Upper lobe of right lung (tissue), 1 donor: ENCODE measurements at regions not wholly inside any gene's neighbourhood (a gene's known extent, or its start where the extent isn't known, plus 50 kb on each side); places are given as distances from the start of the nearest gene placed in this dataset.

ENCODE experiments used
- ATAC-seq: fragments of 200-7000 bp; cut with Tn5 transposase; one replicate; pipeline ENCODE4 v1.9.1; 2020; ENCODE audit warnings: mild to moderate bottlenecking, moderate library complexity
- DNase-seq: peaks from one replicate; pipeline ENCODE4 v3.0.0-alpha.2; 2020
- H3K27ac ChIP-seq: fragments of 200-600 bp; one replicate; pipeline ENCODE4 v1.8.0; 2022
- H3K27me3 ChIP-seq: fragments of 200-600 bp; one replicate; pipeline ENCODE4 v1.8.0; 2022; ENCODE audit warnings: mild to moderate bottlenecking
- H3K36me3 ChIP-seq: fragments of 200-600 bp; one replicate; pipeline ENCODE4 v1.8.0; 2022
- H3K4me1 ChIP-seq: fragments of 200-600 bp; one replicate; pipeline ENCODE4 v1.8.0; 2022
- H3K4me3 ChIP-seq: fragments of 200-600 bp; one replicate; pipeline ENCODE4 v1.8.0; 2022; ENCODE audit warnings: mild to moderate bottlenecking
- H3K9me3 ChIP-seq: fragments of 200-600 bp; one replicate; pipeline ENCODE4 v1.8.0; 2022
- CTCF ChIP-seq: fragments of 200-600 bp; IDR thresholded peaks from one replicate; pipeline ENCODE4 v1.8.0; 2022; ENCODE audit warnings: antibody characterized with exemption
- intact Hi-C: fragments of 100-400 bp; cut with DNase I; formaldehyde crosslinking; loops from one replicate; pipeline ENCODE4 v1.11.0; 2022
- donor health status: DM: no; HTN: yes; CAD: no; lungs with severe emphysema.

- Histone ChIP-seq H3K4me3 (no peak overlapping the region), H3K9me3 (no peaks in the 10 kb centered on the region), H3K27me3 (no peaks in the 10 kb centered on the region), H3K36me3 (no peaks in the 10 kb centered on the region), H3K27ac (no peak overlapping the region), H3K4me1 (no peaks in the 10 kb centered on the region)
- no peak for DNase-seq
- intact Hi-C loops = no loop called here
- TF ChIP-seq CTCF = no peak
- no peak for ATAC-seq
Observed at GRCh38 chr3:59106085-59106648, 56.3 kb upstream of the CFAP20DC start.

DNA sequence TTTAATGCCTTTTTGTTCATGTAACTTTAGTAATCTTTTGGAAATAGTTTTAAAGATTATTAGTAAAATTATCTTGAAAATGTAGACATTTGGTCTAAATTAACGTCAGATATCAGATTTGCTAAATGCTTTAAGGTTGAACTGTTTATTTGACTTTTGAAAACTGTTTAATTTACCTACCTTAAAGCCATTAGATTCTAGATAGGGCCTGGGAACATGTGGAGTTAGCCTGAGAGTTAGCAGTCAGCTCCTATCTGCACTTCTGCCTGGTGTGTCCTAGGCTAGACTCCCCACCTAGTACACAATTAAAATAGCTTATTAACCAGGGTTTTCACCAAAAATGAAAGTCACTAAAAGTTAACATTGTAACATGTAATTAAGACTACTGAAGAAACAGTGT is 53.7 kb upstream of the CFAP20DC start:
- intact Hi-C loops = no loop called here
- DNase-seq (no peak), ATAC-seq (no peak)
- H3K36me3 ChIP-seq = no peaks in the 10 kb centered on the region
- H3K4me3 ChIP-seq = no peak overlapping the region
- no peaks in the 10 kb centered on the region for H3K9me3 ChIP-seq
- H3K27me3 ChIP-seq = no peaks in the 10 kb centered on the region
- no peaks in the 10 kb centered on the region for H3K4me1 ChIP-seq
- TF ChIP-seq CTCF = no peak
- H3K27ac ChIP-seq = no peak overlapping the region

DNA sequence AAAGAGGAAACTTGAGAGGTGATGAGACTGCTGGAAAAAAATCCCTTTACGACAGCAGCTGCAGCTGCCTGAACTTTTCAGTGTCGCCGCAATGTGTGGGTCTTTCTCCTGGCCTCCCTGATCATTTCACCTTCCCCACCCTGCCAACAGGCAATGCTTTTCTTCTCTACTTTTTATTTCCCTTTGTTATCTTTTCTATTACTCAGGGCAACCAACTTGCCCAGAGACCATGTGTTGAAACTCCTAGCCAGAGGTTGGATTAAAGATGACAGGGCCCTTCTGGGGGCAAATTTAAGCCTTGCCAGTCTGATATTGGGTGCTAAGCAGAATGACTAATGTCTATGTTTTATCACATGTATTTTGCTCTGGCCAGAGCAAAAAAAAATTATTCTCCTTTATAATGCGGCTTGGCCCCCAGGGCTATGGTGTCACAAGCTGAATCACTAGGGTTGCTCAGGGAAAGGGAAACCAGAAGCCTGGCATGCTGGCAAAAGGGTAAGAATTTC is 51.5 kb upstream of the CFAP20DC start:
- no peak for TF ChIP-seq CTCF
- Histone ChIP-seq H3K27me3 (no peaks in the 10 kb centered on the region), H3K36me3 (no peaks in the 10 kb centered on the region), H3K4me1 (no peaks in the 10 kb centered on the region), H3K4me3 (no peak overlapping the region), H3K27ac (no peak overlapping the region), H3K9me3 (no peaks in the 10 kb centered on the region)
- ATAC-seq (no peak), DNase-seq (no peak)
- intact Hi-C loops = no loop called here
